GM12878 (cell line): ENCODE measurements at regions not wholly inside any gene's neighbourhood (a gene's known extent, or its start where the extent isn't known, plus 50 kb on each side); places are given as distances from the start of the nearest gene placed in this dataset.

ENCODE experiments used
- MXI1 ChIP-seq: fragments of 150-350 bp; IDR thresholded peaks from 2 replicates; pipeline ENCODE4 v1.6.1; 2011; ENCODE audit warnings: low read depth, mild to moderate bottlenecking, inconsistent platforms, low read length, improper control_type of control experiment
- RUNX3 ChIP-seq: IDR thresholded peaks from 2 replicates; pipeline ENCODE4 v1.6.1; 2012; ENCODE audit warnings: low read length, inconsistent platforms
- USF1 ChIP-seq: IDR thresholded peaks from 2 replicates; pipeline ENCODE4 v1.6.1; 2011; ENCODE audit warnings: borderline replicate concordance, low read depth, mild to moderate bottlenecking, moderate library complexity, mixed read lengths, low read length; ENCODE audit not compliant: insufficient read depth; ENCODE audit errors: extremely low read length
- TF ChIP-seq, protein P1 (sequence below): IDR thresholded peaks from 2 replicates; pipeline ENCODE4 v1.6.1; 2012; ENCODE audit warnings: mild to moderate bottlenecking, low read depth, low read length

DNA sequence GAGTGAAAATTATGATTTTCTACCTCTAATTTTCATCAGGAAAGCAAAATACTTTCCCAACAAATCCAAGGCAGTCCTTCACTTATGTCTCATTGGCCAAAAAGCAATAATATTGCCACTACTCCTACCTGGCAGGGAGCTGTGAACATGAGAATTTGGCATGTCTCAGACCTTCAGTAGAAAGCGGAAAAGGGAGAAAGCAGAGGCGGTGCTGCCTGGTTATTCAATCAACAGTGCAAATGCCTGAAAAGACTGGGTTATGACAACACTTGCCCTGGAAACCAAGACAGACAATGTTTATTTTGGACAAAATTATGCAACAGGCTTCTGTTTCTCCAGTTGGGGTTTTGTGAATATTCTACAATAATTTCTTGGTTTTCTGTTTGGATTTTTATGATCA, 194.4 kb downstream of the TAF11L14 start:
- no peak for TF ChIP-seq RUNX3
- TF ChIP-seq USF1: no peak
- no peak for TF ChIP-seq MXI1
- TF ChIP-seq, protein P1, sequence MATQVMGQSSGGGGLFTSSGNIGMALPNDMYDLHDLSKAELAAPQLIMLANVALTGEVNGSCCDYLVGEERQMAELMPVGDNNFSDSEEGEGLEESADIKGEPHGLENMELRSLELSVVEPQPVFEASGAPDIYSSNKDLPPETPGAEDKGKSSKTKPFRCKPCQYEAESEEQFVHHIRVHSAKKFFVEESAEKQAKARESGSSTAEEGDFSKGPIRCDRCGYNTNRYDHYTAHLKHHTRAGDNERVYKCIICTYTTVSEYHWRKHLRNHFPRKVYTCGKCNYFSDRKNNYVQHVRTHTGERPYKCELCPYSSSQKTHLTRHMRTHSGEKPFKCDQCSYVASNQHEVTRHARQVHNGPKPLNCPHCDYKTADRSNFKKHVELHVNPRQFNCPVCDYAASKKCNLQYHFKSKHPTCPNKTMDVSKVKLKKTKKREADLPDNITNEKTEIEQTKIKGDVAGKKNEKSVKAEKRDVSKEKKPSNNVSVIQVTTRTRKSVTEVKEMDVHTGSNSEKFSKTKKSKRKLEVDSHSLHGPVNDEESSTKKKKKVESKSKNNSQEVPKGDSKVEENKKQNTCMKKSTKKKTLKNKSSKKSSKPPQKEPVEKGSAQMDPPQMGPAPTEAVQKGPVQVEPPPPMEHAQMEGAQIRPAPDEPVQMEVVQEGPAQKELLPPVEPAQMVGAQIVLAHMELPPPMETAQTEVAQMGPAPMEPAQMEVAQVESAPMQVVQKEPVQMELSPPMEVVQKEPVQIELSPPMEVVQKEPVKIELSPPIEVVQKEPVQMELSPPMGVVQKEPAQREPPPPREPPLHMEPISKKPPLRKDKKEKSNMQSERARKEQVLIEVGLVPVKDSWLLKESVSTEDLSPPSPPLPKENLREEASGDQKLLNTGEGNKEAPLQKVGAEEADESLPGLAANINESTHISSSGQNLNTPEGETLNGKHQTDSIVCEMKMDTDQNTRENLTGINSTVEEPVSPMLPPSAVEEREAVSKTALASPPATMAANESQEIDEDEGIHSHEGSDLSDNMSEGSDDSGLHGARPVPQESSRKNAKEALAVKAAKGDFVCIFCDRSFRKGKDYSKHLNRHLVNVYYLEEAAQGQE: no peak
